Ovary (tissue), 7 donors: ENCODE measurements at regions not wholly inside any gene's neighbourhood (a gene's known extent, or its start where the extent isn't known, plus 50 kb on each side); places are given as distances from the start of the nearest gene placed in this dataset.

Experiments
- DNase-seq, 5 donors: peaks; one replicate each; pipeline ENCODE4 v3.0.0-alpha.2; 2019 to 2020
- H3K27ac ChIP-seq, 2 donors: fragments of 200-600 bp; one replicate each; pipeline versions ENCODE4 v1.5.1 to v1.8.0; 2019 to 2022
- H3K27me3 ChIP-seq: fragments of 200-600 bp; one replicate; pipeline ENCODE4 v1.8.0; 2022
- H3K36me3 ChIP-seq: fragments of 200-600 bp; sonication (generic); one replicate; pipeline ENCODE4 v1.5.1; 2019
- H3K4me1 ChIP-seq: one replicate; pipeline ENCODE4 v1.8.1; 2013; ENCODE audit warnings: mild to moderate bottlenecking, moderate library complexity; ENCODE audit not compliant: insufficient read depth
- H3K4me3 ChIP-seq: fragments of 200-600 bp; sonication (generic); one replicate; pipeline ENCODE4 v1.5.1; 2017
- H3K9me3 ChIP-seq, 2 donors: fragments of 200-600 bp in 1 of 2; sonication (generic) in 1 of 2; one replicate each; pipeline versions ENCODE4 v1.5.1 to v1.8.1; 2013 to 2019; ENCODE audit warnings: mild to moderate bottlenecking in 1 of 2, moderate library complexity in 1 of 2
- EP300 ChIP-seq: sonication (generic); formaldehyde crosslinking; IDR thresholded peaks from one replicate; pipeline ENCODE4 v1.6.1; 2017; ENCODE audit warnings: antibody characterized with exemption
- POLR2A ChIP-seq: fragments of 450-650 bp; IDR thresholded peaks from one replicate; pipeline ENCODE4 v1.6.1; 2017; ENCODE audit warnings: antibody characterized with exemption, mild to moderate bottlenecking, moderate library complexity
- WGBS, 3 donors: extraction: QIAGEN DNeasy Blood & Tissue Kit in 1 of 3; methylation state at CpG; one replicate each; pipeline versions ENCODE4 v1.1.5 to v1.1.7; 2013 to 2017; 5-methylcytosine and 5-hydroxymethylcytosine counted together
- intact Hi-C, 4 donors: fragments of 100-400 bp; cut with DNase I; formaldehyde crosslinking; loops; one replicate each; pipeline versions ENCODE4 v1.11.0 to v1.15.1; 2022 to 2023
- TF ChIP-seq, protein P1 (sequence below), 3 donors: fragments of 450-650 bp in 2 of 3; fragments of 200-600 bp in 1 of 3; IDR thresholded peaks; one replicate each; pipeline versions ENCODE4 v1.5.1 to v1.8.0; 2016 to 2022; ENCODE audit warnings: antibody characterized with exemption in 3 of 3, mild to moderate bottlenecking in 1 of 3
- donor health status: DM: no; HTN: no; CAD: no; lungs with moderate emphysema.
- donor health status: DM: no; HTN: no; CAD: no.
- donor health status: Bipolar disorder and iron deficiency.
- donor health status: DM: no; HTN: no; CAD: no.
- donor health status: DM: yes; HTN: yes; CAD: no.

DNA sequence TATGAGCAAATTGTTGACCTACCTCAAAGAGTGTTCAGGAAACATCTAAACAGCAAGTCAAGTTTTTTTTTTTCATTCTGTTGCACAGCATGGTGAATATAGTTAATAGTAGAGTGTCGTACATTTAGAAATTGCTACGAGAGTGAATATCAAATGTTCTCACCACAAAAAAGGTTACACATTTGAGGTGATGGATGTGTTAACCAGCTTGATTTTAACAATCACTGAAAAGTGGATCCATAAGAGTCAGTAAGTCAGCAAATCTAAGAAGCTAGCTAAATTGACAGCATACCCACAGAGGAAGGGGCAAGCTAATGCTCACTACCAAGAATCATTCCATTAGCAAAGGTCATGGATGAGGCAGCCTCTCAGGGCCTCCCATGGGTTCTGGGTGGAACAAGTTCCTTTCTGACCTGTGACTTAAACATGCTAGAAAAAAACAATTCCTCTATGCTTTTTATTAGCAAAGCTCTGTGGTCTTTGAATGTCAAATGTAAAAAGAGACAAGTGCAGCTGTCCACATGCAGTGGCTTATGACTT, 235.4 kb upstream of the CCDC179 start:
- Histone ChIP-seq H3K4me1 (no peaks in the 10 kb centered on the region), H3K36me3 (no peaks in the 10 kb centered on the region), H3K27ac (no peak overlapping the region), H3K27me3 (no peaks in the 10 kb centered on the region), H3K9me3 (no peaks in the 10 kb centered on the region), H3K4me3 (no peak overlapping the region)
- 94 to 95% (median 94%) methylated on average over 2 of the region's 2 CpGs for WGBS, 3 donors
- no peak for DNase-seq
- TF ChIP-seq POLR2A (no peak), EP300 (no peak)
- TF ChIP-seq, protein P1, sequence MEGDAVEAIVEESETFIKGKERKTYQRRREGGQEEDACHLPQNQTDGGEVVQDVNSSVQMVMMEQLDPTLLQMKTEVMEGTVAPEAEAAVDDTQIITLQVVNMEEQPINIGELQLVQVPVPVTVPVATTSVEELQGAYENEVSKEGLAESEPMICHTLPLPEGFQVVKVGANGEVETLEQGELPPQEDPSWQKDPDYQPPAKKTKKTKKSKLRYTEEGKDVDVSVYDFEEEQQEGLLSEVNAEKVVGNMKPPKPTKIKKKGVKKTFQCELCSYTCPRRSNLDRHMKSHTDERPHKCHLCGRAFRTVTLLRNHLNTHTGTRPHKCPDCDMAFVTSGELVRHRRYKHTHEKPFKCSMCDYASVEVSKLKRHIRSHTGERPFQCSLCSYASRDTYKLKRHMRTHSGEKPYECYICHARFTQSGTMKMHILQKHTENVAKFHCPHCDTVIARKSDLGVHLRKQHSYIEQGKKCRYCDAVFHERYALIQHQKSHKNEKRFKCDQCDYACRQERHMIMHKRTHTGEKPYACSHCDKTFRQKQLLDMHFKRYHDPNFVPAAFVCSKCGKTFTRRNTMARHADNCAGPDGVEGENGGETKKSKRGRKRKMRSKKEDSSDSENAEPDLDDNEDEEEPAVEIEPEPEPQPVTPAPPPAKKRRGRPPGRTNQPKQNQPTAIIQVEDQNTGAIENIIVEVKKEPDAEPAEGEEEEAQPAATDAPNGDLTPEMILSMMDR (IDR thresholded peaks at IDR 0.05): no peak
- intact Hi-C loops: no loop called here

DNA sequence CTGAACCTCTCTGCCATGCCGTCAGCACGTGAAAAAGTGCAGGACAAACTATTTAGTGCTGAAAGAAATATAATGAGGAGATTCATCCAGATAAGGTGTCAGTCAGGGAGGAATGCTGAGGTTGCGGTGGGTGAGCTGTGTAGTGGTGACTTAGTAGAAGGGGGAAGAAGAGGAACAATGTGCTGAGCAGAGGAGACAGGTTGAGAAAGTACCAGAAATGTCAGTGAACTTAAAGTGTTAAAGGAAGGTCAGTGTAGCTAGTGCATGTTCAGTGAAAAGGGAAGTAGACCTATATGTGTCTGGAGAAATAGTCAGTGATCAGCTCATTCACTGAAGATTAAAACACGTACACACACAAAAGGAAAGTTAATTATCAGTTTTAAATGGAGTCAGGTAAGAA, 237.6 kb upstream of the CCDC179 start:
- Histone ChIP-seq H3K9me3 (no peaks in the 10 kb centered on the region), H3K27ac (no peak overlapping the region), H3K36me3 (no peaks in the 10 kb centered on the region), H3K27me3 (no peaks in the 10 kb centered on the region), H3K4me3 (no peak overlapping the region), H3K4me1 (no peaks in the 10 kb centered on the region)
- TF ChIP-seq POLR2A: no peak
- TF ChIP-seq EP300: no peak
- TF ChIP-seq, protein P1 (IDR thresholded peaks at IDR 0.05): no peak
- 48 to 50% (median 49%) methylated on average over 4 of the region's 4 CpGs for WGBS, 3 donors
- intact Hi-C loops: no loop called here
- no peak for DNase-seq

DNA sequence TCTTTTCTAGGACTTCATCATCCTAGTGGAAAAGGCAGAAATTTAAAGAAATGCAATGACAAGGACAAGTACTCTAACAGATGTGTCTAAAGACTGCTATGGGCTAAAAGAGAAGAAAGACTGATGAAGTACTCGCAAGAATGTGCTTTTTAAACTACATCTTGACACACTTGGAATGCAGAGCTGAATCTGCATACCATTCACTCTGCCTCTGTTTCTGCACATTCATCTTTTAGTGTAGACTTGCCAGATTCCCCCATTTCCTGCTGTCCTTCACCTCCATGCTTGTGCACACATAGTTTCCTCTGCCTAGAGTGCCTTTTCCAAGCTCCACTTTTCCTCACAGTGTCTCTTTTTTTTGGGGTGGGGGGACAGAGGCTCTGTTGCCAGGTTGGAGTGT, 239.0 kb upstream of the CCDC179 start:
- no peak overlapping the region for H3K27ac ChIP-seq
- H3K36me3 ChIP-seq: no peaks in the 10 kb centered on the region
- no peaks in the 10 kb centered on the region for H3K4me1 ChIP-seq
- 85 to 95% (median 94%) methylated on average over 1 of the region's 1 CpG for WGBS, 3 donors
- no peaks in the 10 kb centered on the region for H3K9me3 ChIP-seq
- intact Hi-C loops: no loop called here
- DNase-seq: no peak
- no peaks in the 10 kb centered on the region for H3K27me3 ChIP-seq
- no peak overlapping the region for H3K4me3 ChIP-seq
- TF ChIP-seq EP300: no peak

DNA sequence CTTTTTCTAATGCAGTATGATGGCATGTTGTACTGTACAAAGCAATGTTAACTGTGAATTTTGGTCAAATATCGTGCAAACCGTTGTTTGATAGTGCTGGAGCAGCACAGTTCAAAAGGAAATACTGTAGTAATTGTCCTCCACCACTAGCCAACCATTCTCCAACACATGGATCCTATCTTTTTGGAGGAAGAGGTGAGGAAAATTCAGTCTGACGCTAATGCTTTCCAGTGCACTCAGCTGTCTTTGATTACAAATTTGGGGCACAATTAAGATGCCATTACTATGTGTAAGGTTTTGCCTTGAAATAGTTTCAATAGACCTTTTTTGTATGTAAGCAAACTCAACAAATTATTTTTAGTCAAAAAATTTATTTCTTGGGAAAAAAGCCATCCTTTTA, 240.5 kb upstream of the CCDC179 start:
- DNase-seq: no peak
- Histone ChIP-seq H3K36me3 (no peaks in the 10 kb centered on the region), H3K27me3 (no peaks in the 10 kb centered on the region), H3K9me3 (no peaks in the 10 kb centered on the region), H3K27ac (no peak overlapping the region), H3K4me3 (no peak overlapping the region), H3K4me1 (no peaks in the 10 kb centered on the region)
- TF ChIP-seq EP300: no peak
- TF ChIP-seq POLR2A: no peak
- TF ChIP-seq, protein P1 (IDR thresholded peaks at IDR 0.05): no peak
- 88 to 92% (median 89%) methylated on average over 3 of the region's 3 CpGs for WGBS, 3 donors
- intact Hi-C loops: no loop called here

DNA sequence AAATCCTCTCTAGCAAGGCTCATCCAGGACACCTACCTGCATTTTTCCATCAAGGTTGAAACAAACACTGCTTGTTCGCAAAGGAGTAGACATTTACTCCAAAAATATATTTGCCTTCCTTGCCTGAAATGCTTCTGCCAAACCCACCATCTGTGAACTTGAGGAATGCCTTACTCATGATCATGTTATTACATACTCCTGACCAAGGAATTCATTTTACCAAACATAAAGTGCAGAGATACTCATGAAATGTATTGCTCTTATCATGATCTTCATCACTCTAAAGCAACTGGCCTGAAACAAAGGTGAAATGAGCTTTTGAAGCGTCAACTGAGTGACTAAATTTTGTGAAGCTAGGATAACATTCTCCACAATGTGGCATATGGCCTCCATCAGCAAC, 243.1 kb upstream of the CCDC179 start:
- WGBS, 3 donors: 75 to 97% (median 75%) methylated on average over 2 of the region's 2 CpGs
- Histone ChIP-seq H3K27ac (no peak overlapping the region), H3K4me3 (no peak overlapping the region), H3K36me3 (no peaks in the 10 kb centered on the region), H3K4me1 (no peaks in the 10 kb centered on the region), H3K27me3 (no peaks in the 10 kb centered on the region), H3K9me3 (no peaks in the 10 kb centered on the region)
- TF ChIP-seq, protein P1 (IDR thresholded peaks at IDR 0.05): no peak
- TF ChIP-seq POLR2A: no peak
- no peak for TF ChIP-seq EP300
- DNase-seq: no peak
- intact Hi-C loops: no loop called here
